HG03432 (cell line): ENCODE measurements at regions not wholly inside any gene's neighbourhood (a gene's known extent, or its start where the extent isn't known, plus 50 kb on each side); places are given as distances from the start of the nearest gene placed in this dataset.

ENCODE experiments used
- ATAC-seq: cut with Tn5 transposase; IDR thresholded peaks from one replicate; pipeline ENCODE4 v1.9.1; 2021; ENCODE audit warnings: mild to moderate bottlenecking, moderate library complexity; ENCODE audit not compliant: unreplicated experiment

GRCh38 chr4:32106767-32107166 is 1386.6 kb downstream of the PCDH7 start:
- ATAC-seq: no peak

GRCh38 chr4:32112891-32113290 is 1392.7 kb downstream of the PCDH7 start:
- no peak for ATAC-seq

GRCh38 chr4:32117693-32118092 is 1397.5 kb downstream of the PCDH7 start:
- no peak for ATAC-seq

- no peak for ATAC-seq
Observed at GRCh38 chr4:32119907-32120306, 1399.7 kb downstream of the PCDH7 start.

GRCh38 chr4:32128549-32128948 is 1408.4 kb downstream of the PCDH7 start:
- ATAC-seq: no peak

GRCh38 chr4:32129967-32130366 is 1409.8 kb downstream of the PCDH7 start:
- no peak for ATAC-seq

- no peak for ATAC-seq
Observed at GRCh38 chr4:32133141-32133540, 1413.0 kb downstream of the PCDH7 start.

- no peak for ATAC-seq
Observed at GRCh38 chr4:32133734-32134133, 1413.6 kb downstream of the PCDH7 start.

GRCh38 chr4:32135642-32136041 is 1415.5 kb downstream of the PCDH7 start:
- no peak for ATAC-seq

- ATAC-seq: no peak
Observed at GRCh38 chr4:32136081-32136787, 1416.1 kb downstream of the PCDH7 start.

- ATAC-seq: peak; percentile 93
Observed at GRCh38 chr4:32140636-32141035, 1420.5 kb downstream of the PCDH7 start.

GRCh38 chr4:32142075-32142474 is 1421.9 kb downstream of the PCDH7 start:
- ATAC-seq: no peak

- ATAC-seq: no peak
Observed at GRCh38 chr4:32145987-32146386, 1425.8 kb downstream of the PCDH7 start.

GRCh38 chr4:32147446-32148085 is 1427.4 kb downstream of the PCDH7 start:
- ATAC-seq: peak; percentile 79

- ATAC-seq: peak; percentile 50
Observed at GRCh38 chr4:32148111-32148666, 1428.0 kb downstream of the PCDH7 start.

- ATAC-seq: no peak
Observed at GRCh38 chr4:32158961-32159360, 1438.8 kb downstream of the PCDH7 start.

GRCh38 chr4:32161392-32161791 is 1441.2 kb downstream of the PCDH7 start:
- ATAC-seq: no peak

GRCh38 chr4:32163125-32163524 is 1443.0 kb downstream of the PCDH7 start:
- ATAC-seq: no peak

- ATAC-seq: no peak
Observed at GRCh38 chr4:32169841-32170240, 1449.7 kb downstream of the PCDH7 start.

GRCh38 chr4:32172086-32172485 is 1451.9 kb downstream of the PCDH7 start:
- no peak for ATAC-seq

GRCh38 chr4:32172761-32173160 is 1452.6 kb downstream of the PCDH7 start:
- no peak for ATAC-seq

GRCh38 chr4:32180086-32180485 is 1459.9 kb downstream of the PCDH7 start:
- no peak for ATAC-seq
